HG02588 (cell line): ENCODE measurements at regions not wholly inside any gene's neighbourhood (a gene's known extent, or its start where the extent isn't known, plus 50 kb on each side); places are given as distances from the start of the nearest gene placed in this dataset.
"Not testable (repeated sequence)": the region's sequence is repeated elsewhere in the genome, so short reads cannot be mapped to it uniquely, and the experiment has no call there.

Source experiments
- ATAC-seq: cut with Tn5 transposase; IDR thresholded peaks from one replicate; pipeline ENCODE4 v1.9.1; 2021; ENCODE audit warnings: mild to moderate bottlenecking, moderate library complexity; ENCODE audit not compliant: unreplicated experiment

GRCh38 chr3:78077178-78077577 lies 1037.3 kb downstream of the ROBO2 start:
- ATAC-seq: no peak

GRCh38 chr3:78077842-78078241 lies 1037.9 kb downstream of the ROBO2 start:
- ATAC-seq: no peak

- ATAC-seq: no peak
Observed at GRCh38 chr3:78079514-78079913, 1039.6 kb downstream of the ROBO2 start.

GRCh38 chr3:78086150-78086549 lies 1046.3 kb downstream of the ROBO2 start:
- no peak for ATAC-seq

GRCh38 chr3:78087134-78087533 lies 1047.2 kb downstream of the ROBO2 start:
- ATAC-seq: no peak

- ATAC-seq: no peak
Observed at GRCh38 chr3:78088006-78088405, 1048.1 kb downstream of the ROBO2 start.

GRCh38 chr3:78090382-78090781 lies 1050.5 kb downstream of the ROBO2 start:
- no peak for ATAC-seq

- ATAC-seq: no peak
Observed at GRCh38 chr3:78091478-78092119, 1051.7 kb downstream of the ROBO2 start.

GRCh38 chr3:78092574-78092973 lies 1052.7 kb downstream of the ROBO2 start:
- ATAC-seq: not testable (repeated sequence)

GRCh38 chr3:78096488-78097255 lies 1056.8 kb downstream of the ROBO2 start:
- no peak for ATAC-seq

GRCh38 chr3:78098367-78098766 lies 1058.5 kb downstream of the ROBO2 start:
- no peak for ATAC-seq

GRCh38 chr3:78101384-78101783 lies 1061.5 kb downstream of the ROBO2 start:
- no peak for ATAC-seq

- ATAC-seq: not testable (repeated sequence)
Observed at GRCh38 chr3:78108269-78108961, 1068.5 kb downstream of the ROBO2 start.

GRCh38 chr3:78112291-78113010 lies 1072.6 kb downstream of the ROBO2 start:
- ATAC-seq: no peak

GRCh38 chr3:78115983-78116382 lies 1076.1 kb downstream of the ROBO2 start:
- no peak for ATAC-seq

GRCh38 chr3:78116874-78117273 lies 1077.0 kb downstream of the ROBO2 start:
- no peak for ATAC-seq

GRCh38 chr3:78123058-78123457 lies 1083.2 kb downstream of the ROBO2 start:
- ATAC-seq: no peak

- no peak for ATAC-seq
Observed at GRCh38 chr3:78129707-78130106, 1089.8 kb downstream of the ROBO2 start.

GRCh38 chr3:78130741-78131290 lies 1090.9 kb downstream of the ROBO2 start:
- ATAC-seq: peak; percentile 73

GRCh38 chr3:78134496-78134895 lies 1094.6 kb downstream of the ROBO2 start:
- no peak for ATAC-seq

GRCh38 chr3:78139166-78139565 lies 1099.3 kb downstream of the ROBO2 start:
- ATAC-seq: no peak
